Gastrocnemius medialis (tissue), 4 donors: ENCODE measurements at regions not wholly inside any gene's neighbourhood (a gene's known extent, or its start where the extent isn't known, plus 50 kb on each side); places are given as distances from the start of the nearest gene placed in this dataset.

Experiments
- POLR2A ChIP-seq, 2 donors: fragments of 450-650 bp; IDR thresholded peaks; one replicate each; pipeline ENCODE4 v1.6.1; 2017; ENCODE audit warnings: antibody characterized with exemption in 2 of 2, mild to moderate bottlenecking in 2 of 2, moderate library complexity in 2 of 2
- TF ChIP-seq, protein P1 (sequence below), 5 experiments: fragments of 450-650 bp in 3 of 5; fragments of 200-600 bp in 2 of 5; sonication (generic) in 2 of 5; IDR thresholded peaks in 4 of 5; conservative IDR thresholded peaks in 1 of 5; 1 replicate in 4 of 5; 2 replicates in 1 of 5; pipeline ENCODE4 v1.5.1; 2016 to 2019; ENCODE audit warnings: antibody characterized with exemption in 5 of 5, mild to moderate bottlenecking in 3 of 5, moderate library complexity in 3 of 5

DNA sequence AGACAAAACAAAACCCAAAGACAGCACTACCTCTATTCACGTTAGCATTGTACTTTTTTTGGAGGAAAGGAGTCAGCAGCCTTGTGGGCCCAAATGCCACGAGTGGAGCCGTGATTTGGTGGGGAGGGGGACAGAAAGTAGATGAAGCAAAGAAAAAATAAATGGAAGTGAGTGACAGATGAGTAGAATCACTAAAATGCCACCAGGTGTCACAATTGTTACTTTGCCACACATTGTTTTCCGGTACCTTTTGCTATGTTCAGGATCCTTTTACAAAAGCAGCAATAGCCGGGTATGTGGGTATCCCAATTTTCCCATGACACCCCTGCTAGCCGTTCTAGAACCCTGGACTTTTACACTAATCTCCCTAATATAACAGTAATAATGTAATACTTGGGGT is 85.0 kb upstream of the AK4 start:
- TF ChIP-seq, protein P1, sequence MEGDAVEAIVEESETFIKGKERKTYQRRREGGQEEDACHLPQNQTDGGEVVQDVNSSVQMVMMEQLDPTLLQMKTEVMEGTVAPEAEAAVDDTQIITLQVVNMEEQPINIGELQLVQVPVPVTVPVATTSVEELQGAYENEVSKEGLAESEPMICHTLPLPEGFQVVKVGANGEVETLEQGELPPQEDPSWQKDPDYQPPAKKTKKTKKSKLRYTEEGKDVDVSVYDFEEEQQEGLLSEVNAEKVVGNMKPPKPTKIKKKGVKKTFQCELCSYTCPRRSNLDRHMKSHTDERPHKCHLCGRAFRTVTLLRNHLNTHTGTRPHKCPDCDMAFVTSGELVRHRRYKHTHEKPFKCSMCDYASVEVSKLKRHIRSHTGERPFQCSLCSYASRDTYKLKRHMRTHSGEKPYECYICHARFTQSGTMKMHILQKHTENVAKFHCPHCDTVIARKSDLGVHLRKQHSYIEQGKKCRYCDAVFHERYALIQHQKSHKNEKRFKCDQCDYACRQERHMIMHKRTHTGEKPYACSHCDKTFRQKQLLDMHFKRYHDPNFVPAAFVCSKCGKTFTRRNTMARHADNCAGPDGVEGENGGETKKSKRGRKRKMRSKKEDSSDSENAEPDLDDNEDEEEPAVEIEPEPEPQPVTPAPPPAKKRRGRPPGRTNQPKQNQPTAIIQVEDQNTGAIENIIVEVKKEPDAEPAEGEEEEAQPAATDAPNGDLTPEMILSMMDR (IDR thresholded peaks at IDR 0.05 in 4 of 5, conservative IDR thresholded peaks at IDR 0.05 in 1 of 5) = no peak
- no peak for TF ChIP-seq POLR2A (IDR thresholded peaks at IDR 0.05)
